ENCODE measurements at regions not wholly inside any gene's neighbourhood (a gene's known extent, or its start where the extent isn't known, plus 50 kb on each side); places are given as distances from the start of the nearest gene placed in this dataset.

- 55% methylated on average over 2 of the region's 2 CpGs for WGBS (ENCODE audit: insufficient coverage)
Observed at GRCh38 chrX:124275182-124275894, 57.1 kb upstream of the TEX13D start.

GRCh38 chrX:124280294-124280902 lies 52.1 kb upstream of the TEX13D start:
- no peaks in the 10 kb centered on the region for H3K4me1 ChIP-seq (ENCODE audit: control insufficient read depth, insufficient read depth, low read length)
- no peak overlapping the region for H3K4me3 ChIP-seq (ENCODE audit: low read length)
- no peaks in the 10 kb centered on the region for H3K9me3 ChIP-seq (replicated peaks; ENCODE audit: control insufficient read depth, low read depth, low read length)
- DNase-seq = no peak
- no peaks in the 10 kb centered on the region for H3K36me3 ChIP-seq (ENCODE audit: control insufficient read depth, insufficient read depth, low read length)
- H3K27me3 ChIP-seq (ENCODE audit: control insufficient read depth, insufficient read depth, low read length) = peaks cover 3% of the 10 kb centered on the region
- H3K27ac ChIP-seq (ENCODE audit: low read length) = no peak overlapping the region
- 66% methylated on average over 4 of the region's 8 CpGs for WGBS (ENCODE audit: insufficient coverage)

More at GRCh38 chrX:124275182-124275894, 57.1 kb upstream of the TEX13D start:
- Histone ChIP-seq H3K9me3 (replicated peaks; ENCODE audit: control insufficient read depth, low read depth, low read length) (no peaks in the 10 kb centered on the region), H3K4me1 (ENCODE audit: control insufficient read depth, insufficient read depth, low read length) (peaks cover 10% of the 10 kb centered on the region), H3K27me3 (ENCODE audit: control insufficient read depth, insufficient read depth, low read length) (no peaks in the 10 kb centered on the region), H3K27ac (ENCODE audit: low read length) (peak overlapping the region; percentile 66), H3K36me3 (ENCODE audit: control insufficient read depth, insufficient read depth, low read length) (no peaks in the 10 kb centered on the region), H3K4me3 (ENCODE audit: low read length) (no peak overlapping the region)
- no peak for DNase-seq

- H3K36me3 ChIP-seq (ENCODE audit: control insufficient read depth, insufficient read depth, low read length) = no peaks in the 10 kb centered on the region
- WGBS (ENCODE audit: insufficient coverage) = 57% methylated on average over 1 of the region's 2 CpGs
- peaks cover 3% of the 10 kb centered on the region for H3K27me3 ChIP-seq (ENCODE audit: control insufficient read depth, insufficient read depth, low read length)
- DNase-seq = no peak
- no peaks in the 10 kb centered on the region for H3K4me1 ChIP-seq (ENCODE audit: control insufficient read depth, insufficient read depth, low read length)
- no peak overlapping the region for H3K27ac ChIP-seq (ENCODE audit: low read length)
- H3K9me3 ChIP-seq (replicated peaks; ENCODE audit: control insufficient read depth, low read depth, low read length) = no peaks in the 10 kb centered on the region
- no peak overlapping the region for H3K4me3 ChIP-seq (ENCODE audit: low read length)
Observed at GRCh38 chrX:124282580-124282979, 49.9 kb upstream of the TEX13D start.
